T follicular helper cell (primary cell): ENCODE measurements at regions not wholly inside any gene's neighbourhood (a gene's known extent, or its start where the extent isn't known, plus 50 kb on each side); places are given as distances from the start of the nearest gene placed in this dataset.
A peak's percentile ranks its signal among the peaks of the same experiment; 100 is the strongest.

Source experiments
- DNase-seq: peaks from one replicate; pipeline ENCODE4 v3.0.0-alpha.2; 2020; ENCODE audit warnings: low read depth

- DNase-seq, result peak; percentile 3
These were observed 56.1 kb upstream of the SLC35G4 start for GRCh38 chr18:11553098-11553940.

GRCh38 chr18:11548916-11549551, 60.4 kb upstream of the SLC35G4 start:
- DNase-seq, result no peak

GRCh38 chr18:11548396-11548795, 61.0 kb upstream of the SLC35G4 start:
- no peak for DNase-seq

GRCh38 chr18:11544060-11544633, 65.2 kb upstream of the SLC35G4 start:
- no peak for DNase-seq

GRCh38 chr18:11541179-11541578, 68.2 kb upstream of the SLC35G4 start:
- no peak for DNase-seq

- no peak for DNase-seq
These were observed 75.4 kb upstream of the SLC35G4 start for GRCh38 chr18:11533942-11534496.

- DNase-seq, result no peak
These were observed 75.9 kb upstream of the SLC35G4 start for GRCh38 chr18:11533513-11533890.

GRCh38 chr18:11532758-11533512, 76.5 kb upstream of the SLC35G4 start:
- DNase-seq, result no peak

- no peak for DNase-seq
These were observed 80.3 kb upstream of the SLC35G4 start for GRCh38 chr18:11529081-11529480.

GRCh38 chr18:11526675-11527074, 82.7 kb upstream of the SLC35G4 start:
- DNase-seq, result no peak

- DNase-seq, result no peak
These were observed 85.6 kb upstream of the SLC35G4 start for GRCh38 chr18:11523804-11524203.

- DNase-seq, result no peak
These were observed 86.4 kb upstream of the SLC35G4 start for GRCh38 chr18:11522992-11523391.

- no peak for DNase-seq
These were observed 87.5 kb upstream of the SLC35G4 start for GRCh38 chr18:11521853-11522252.

- no peak for DNase-seq
These were observed 88.9 kb upstream of the SLC35G4 start for GRCh38 chr18:11520536-11520935.

- DNase-seq, result peak; percentile 1
These were observed 90.4 kb upstream of the SLC35G4 start for GRCh38 chr18:11518788-11519685.

GRCh38 chr18:11517704-11518103, 91.7 kb upstream of the SLC35G4 start:
- no peak for DNase-seq

GRCh38 chr18:11516751-11517503, 92.5 kb upstream of the SLC35G4 start:
- DNase-seq, result no peak

- DNase-seq, result no peak
These were observed 95.1 kb upstream of the SLC35G4 start for GRCh38 chr18:11514267-11514666.

- no peak for DNase-seq
These were observed 97.0 kb upstream of the SLC35G4 start for GRCh38 chr18:11512096-11513025.
